Upper lobe of right lung (tissue), 1 donor: ENCODE measurements at regions not wholly inside any gene's neighbourhood (a gene's known extent, or its start where the extent isn't known, plus 50 kb on each side); places are given as distances from the start of the nearest gene placed in this dataset.
"Not testable (repeated sequence)": the region's sequence is repeated elsewhere in the genome, so short reads cannot be mapped to it uniquely, and the experiment has no call there.

ENCODE experiments used
- ATAC-seq: fragments of 200-7000 bp; cut with Tn5 transposase; one replicate; pipeline ENCODE4 v1.9.1; 2020; ENCODE audit warnings: mild to moderate bottlenecking, moderate library complexity
- DNase-seq: peaks from one replicate; pipeline ENCODE4 v3.0.0-alpha.2; 2020
- H3K27ac ChIP-seq: fragments of 200-600 bp; one replicate; pipeline ENCODE4 v1.8.0; 2022
- H3K27me3 ChIP-seq: fragments of 200-600 bp; one replicate; pipeline ENCODE4 v1.8.0; 2022; ENCODE audit warnings: mild to moderate bottlenecking
- H3K36me3 ChIP-seq: fragments of 200-600 bp; one replicate; pipeline ENCODE4 v1.8.0; 2022
- H3K4me1 ChIP-seq: fragments of 200-600 bp; one replicate; pipeline ENCODE4 v1.8.0; 2022
- H3K4me3 ChIP-seq: fragments of 200-600 bp; one replicate; pipeline ENCODE4 v1.8.0; 2022; ENCODE audit warnings: mild to moderate bottlenecking
- H3K9me3 ChIP-seq: fragments of 200-600 bp; one replicate; pipeline ENCODE4 v1.8.0; 2022
- intact Hi-C: fragments of 100-400 bp; cut with DNase I; formaldehyde crosslinking; loops from one replicate; pipeline ENCODE4 v1.11.0; 2022
- TF ChIP-seq, protein P1 (sequence below): fragments of 200-600 bp; IDR thresholded peaks from one replicate; pipeline ENCODE4 v1.8.0; 2022; ENCODE audit warnings: antibody characterized with exemption
- donor health status: DM: no; HTN: yes; CAD: no; lungs with severe emphysema.

DNA sequence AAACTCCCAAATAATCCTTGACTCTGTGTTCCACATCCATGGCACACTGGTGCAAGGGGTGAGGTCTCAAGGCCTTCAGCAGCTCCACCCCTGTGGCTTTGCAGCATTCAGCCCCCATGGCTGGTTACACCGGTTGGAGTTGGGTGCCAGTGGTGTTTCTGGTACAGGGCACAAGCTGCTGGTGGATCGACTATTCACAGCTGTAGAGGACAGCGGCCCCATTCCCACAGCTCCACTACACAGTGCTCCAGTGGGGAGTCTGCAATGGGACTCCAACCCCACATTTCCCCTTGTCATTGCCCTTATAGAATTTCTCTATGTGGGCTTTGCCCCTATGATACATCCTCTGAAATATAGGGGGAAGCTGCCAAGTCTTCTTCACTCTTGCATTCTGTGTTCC lies 64.3 kb upstream of the SGO1 start:
- Histone ChIP-seq H3K27me3 (no peaks in the 10 kb centered on the region), H3K27ac (no peak overlapping the region), H3K4me1 (no peaks in the 10 kb centered on the region), H3K36me3 (no peaks in the 10 kb centered on the region), H3K4me3 (no peak overlapping the region), H3K9me3 (no peaks in the 10 kb centered on the region)
- intact Hi-C loops, result no loop called here
- DNase-seq (no peak), ATAC-seq (no peak)
- TF ChIP-seq, protein P1, sequence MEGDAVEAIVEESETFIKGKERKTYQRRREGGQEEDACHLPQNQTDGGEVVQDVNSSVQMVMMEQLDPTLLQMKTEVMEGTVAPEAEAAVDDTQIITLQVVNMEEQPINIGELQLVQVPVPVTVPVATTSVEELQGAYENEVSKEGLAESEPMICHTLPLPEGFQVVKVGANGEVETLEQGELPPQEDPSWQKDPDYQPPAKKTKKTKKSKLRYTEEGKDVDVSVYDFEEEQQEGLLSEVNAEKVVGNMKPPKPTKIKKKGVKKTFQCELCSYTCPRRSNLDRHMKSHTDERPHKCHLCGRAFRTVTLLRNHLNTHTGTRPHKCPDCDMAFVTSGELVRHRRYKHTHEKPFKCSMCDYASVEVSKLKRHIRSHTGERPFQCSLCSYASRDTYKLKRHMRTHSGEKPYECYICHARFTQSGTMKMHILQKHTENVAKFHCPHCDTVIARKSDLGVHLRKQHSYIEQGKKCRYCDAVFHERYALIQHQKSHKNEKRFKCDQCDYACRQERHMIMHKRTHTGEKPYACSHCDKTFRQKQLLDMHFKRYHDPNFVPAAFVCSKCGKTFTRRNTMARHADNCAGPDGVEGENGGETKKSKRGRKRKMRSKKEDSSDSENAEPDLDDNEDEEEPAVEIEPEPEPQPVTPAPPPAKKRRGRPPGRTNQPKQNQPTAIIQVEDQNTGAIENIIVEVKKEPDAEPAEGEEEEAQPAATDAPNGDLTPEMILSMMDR, result no peak

DNA sequence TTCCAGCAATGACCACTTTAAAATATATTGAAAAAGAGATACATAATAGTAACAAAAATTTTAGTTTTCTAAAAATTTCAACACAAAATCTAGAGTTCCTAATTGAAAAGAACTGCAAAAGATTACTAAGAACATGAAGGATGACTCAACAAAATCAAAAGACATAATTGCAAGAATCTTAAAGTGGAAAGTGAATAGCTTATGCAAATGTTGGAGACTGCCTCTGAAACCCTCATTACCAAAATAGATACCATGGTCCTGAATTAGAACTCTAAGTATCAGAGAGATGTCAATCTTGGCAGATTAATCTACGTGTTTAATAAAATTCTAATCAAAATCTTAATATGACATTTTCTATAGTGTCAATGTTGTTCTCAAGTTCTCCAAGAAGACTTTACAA lies 60.7 kb upstream of the SGO1 start:
- H3K9me3 ChIP-seq, result no peaks in the 10 kb centered on the region
- intact Hi-C loops, result no loop called here
- H3K27me3 ChIP-seq, result no peaks in the 10 kb centered on the region
- no peak for DNase-seq
- TF ChIP-seq, protein P1, result no peak
- H3K27ac ChIP-seq, result no peak overlapping the region
- no peak overlapping the region for H3K4me3 ChIP-seq
- ATAC-seq, result no peak
- no peaks in the 10 kb centered on the region for H3K4me1 ChIP-seq
- no peaks in the 10 kb centered on the region for H3K36me3 ChIP-seq

DNA sequence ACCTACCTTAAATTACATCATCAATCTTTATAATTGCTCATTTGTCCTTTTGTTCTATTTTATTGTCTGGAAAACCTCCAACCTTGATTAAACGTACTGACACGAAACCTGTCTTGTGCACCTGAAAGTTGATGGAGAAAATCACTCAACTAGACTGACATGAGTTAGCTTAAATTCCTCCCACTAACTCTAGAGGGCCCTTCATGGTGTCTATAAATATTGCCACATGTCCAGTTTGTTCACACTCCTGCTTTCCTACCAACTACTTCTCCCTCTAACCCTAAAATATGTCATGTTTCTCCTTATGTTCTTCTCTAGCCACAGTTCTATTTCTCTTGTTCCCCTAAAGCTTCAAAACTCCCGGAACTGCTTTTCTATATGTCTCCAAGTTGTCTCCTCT lies 59.8 kb upstream of the SGO1 start:
- Histone ChIP-seq H3K27me3 (no peaks in the 10 kb centered on the region), H3K27ac (no peak overlapping the region), H3K36me3 (no peaks in the 10 kb centered on the region), H3K4me3 (no peak overlapping the region), H3K4me1 (no peaks in the 10 kb centered on the region), H3K9me3 (no peaks in the 10 kb centered on the region)
- TF ChIP-seq, protein P1, result no peak
- DNase-seq (no peak), ATAC-seq (no peak)
- intact Hi-C loops, result no loop called here

DNA sequence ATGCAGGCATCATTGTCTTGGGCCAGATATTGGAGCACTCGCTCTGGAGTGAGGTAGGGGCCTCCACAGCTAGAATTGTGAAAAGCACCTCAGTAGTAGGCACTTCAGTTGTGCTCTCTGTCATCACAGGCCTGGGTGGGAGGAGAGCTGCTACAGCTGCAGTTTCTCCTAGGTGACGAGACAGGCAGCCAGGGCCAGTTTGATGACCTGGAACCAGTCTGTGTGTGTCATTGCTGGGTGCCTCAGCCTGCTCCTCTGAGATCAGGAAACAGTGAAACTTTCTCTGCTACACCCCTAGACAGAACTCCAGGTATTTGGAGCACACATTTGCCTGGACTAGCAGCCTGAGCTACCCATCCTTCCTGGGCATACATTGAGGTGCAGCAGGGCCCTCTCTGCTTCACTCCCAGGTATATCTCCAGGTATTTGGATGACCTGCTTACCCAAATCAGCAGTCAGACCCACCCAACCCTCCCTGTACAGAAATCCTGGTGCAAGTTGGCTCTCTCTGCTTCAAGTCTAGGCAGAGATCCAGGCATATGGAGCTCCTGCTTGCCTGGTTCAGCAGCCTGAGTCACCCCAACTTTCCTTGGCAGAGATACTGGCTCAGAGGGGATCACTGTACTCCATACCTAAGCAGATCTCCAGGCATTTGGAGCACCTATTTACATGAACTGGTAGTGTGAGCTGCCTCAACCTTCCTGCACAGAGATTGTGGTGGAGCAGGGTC lies 54.3 kb upstream of the SGO1 start:
- H3K36me3 ChIP-seq, result no peaks in the 10 kb centered on the region
- TF ChIP-seq, protein P1, result no peak
- no peaks in the 10 kb centered on the region for H3K9me3 ChIP-seq
- no peaks in the 10 kb centered on the region for H3K4me1 ChIP-seq
- H3K4me3 ChIP-seq, result no peak overlapping the region
- DNase-seq, result no peak
- intact Hi-C loops, result no loop called here
- ATAC-seq, result no peak
- no peak overlapping the region for H3K27ac ChIP-seq
- H3K27me3 ChIP-seq, result no peaks in the 10 kb centered on the region

DNA sequence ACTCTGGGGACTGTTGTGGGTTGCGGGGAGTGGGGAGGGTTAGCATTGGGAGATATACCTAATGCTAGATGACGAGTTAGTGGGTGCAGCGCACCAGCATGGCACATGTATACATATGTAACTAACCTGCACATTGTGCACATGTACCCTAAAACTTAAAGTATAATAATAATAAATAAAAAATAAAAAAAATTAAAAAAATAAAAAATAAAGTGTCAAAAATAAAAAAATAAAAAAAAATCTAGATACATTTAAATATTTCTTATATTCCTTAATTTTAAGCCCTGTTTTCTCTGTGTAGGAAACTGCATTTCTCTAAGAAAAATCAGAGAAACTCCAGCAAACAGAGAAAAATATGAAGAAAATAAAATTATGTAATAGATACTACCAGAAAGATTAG lies 52.2 kb upstream of the SGO1 start:
- DNase-seq, H3K4me3 ChIP-seq, H3K27me3 ChIP-seq, ATAC-seq, H3K9me3 ChIP-seq, H3K4me1 ChIP-seq, H3K36me3 ChIP-seq, intact Hi-C loops, H3K27ac ChIP-seq: not testable (repeated sequence)

DNA sequence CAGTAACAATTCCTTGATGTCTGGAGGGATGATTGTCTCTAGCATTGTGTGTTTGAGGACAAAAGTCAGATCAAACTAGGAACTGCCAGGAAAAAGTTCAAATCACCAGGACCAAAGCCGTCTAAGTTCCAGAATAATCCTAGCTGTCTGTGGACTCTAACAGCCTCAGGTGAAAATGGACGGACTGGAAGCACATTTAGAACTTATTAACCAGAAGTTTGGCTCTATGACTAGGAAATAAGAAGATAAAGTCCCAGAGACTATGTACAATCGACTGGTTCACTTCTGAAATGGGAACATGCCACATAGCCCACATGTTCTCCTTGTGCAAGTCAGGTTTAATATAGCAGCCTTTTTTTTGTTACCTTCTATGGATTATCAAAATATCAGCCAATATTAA lies 50.6 kb upstream of the SGO1 start:
- no peak overlapping the region for H3K4me3 ChIP-seq
- DNase-seq, result no peak
- TF ChIP-seq, protein P1, result no peak
- H3K4me1 ChIP-seq, result no peaks in the 10 kb centered on the region
- intact Hi-C loops, result no loop called here
- no peaks in the 10 kb centered on the region for H3K36me3 ChIP-seq
- H3K9me3 ChIP-seq, result no peaks in the 10 kb centered on the region
- ATAC-seq, result no peak
- no peaks in the 10 kb centered on the region for H3K27me3 ChIP-seq
- H3K27ac ChIP-seq, result no peak overlapping the region
